GM06990 (cell line): ENCODE measurements at regions not wholly inside any gene's neighbourhood (a gene's known extent, or its start where the extent isn't known, plus 50 kb on each side); places are given as distances from the start of the nearest gene placed in this dataset.

ENCODE experiments used
- DNase-seq: peaks from one replicate; pipeline ENCODE4 v3.0.0-alpha.2; 2011; ENCODE audit not compliant: insufficient read length; ENCODE audit errors: extremely low read depth
- H3K27me3 ChIP-seq: replicated peaks from 2 replicates; pipeline ENCODE4 v1.6.0; 2011; ENCODE audit warnings: low read length; ENCODE audit not compliant: control insufficient read depth, insufficient read depth
- H3K36me3 ChIP-seq: 2 replicates; pipeline ENCODE4 v1.5.1; 2011; ENCODE audit warnings: low read length; ENCODE audit not compliant: control insufficient read depth, insufficient read depth
- H3K4me3 ChIP-seq: replicated peaks from 2 replicates; pipeline ENCODE4 v1.5.1; 2011; ENCODE audit warnings: low read depth, mild to moderate bottlenecking, control low read depth, low read length
- CTCF ChIP-seq: IDR thresholded peaks from 2 replicates; pipeline ENCODE4 v1.5.1; 2011; ENCODE audit warnings: low read length, control low read depth, mild to moderate bottlenecking, inconsistent platforms; ENCODE audit not compliant: insufficient read depth, poor library complexity, severe bottlenecking

GRCh38 chr16:66199189-66199588, 167.3 kb upstream of the CDH5 start:
- no peak for TF ChIP-seq CTCF
- DNase-seq = no peak
- Histone ChIP-seq H3K36me3 (no peaks in the 10 kb centered on the region), H3K4me3 (no peak overlapping the region), H3K27me3 (no peaks in the 10 kb centered on the region; the same call in 1 of the 2 replicates)

GRCh38 chr16:66198641-66199040, 167.8 kb upstream of the CDH5 start:
- no peak overlapping the region for H3K4me3 ChIP-seq
- TF ChIP-seq CTCF = no peak
- no peaks in the 10 kb centered on the region for H3K36me3 ChIP-seq
- no peak for DNase-seq
- H3K27me3 ChIP-seq = no peaks in the 10 kb centered on the region; the same call in 1 of the 2 replicates

GRCh38 chr16:66197668-66198278, 168.7 kb upstream of the CDH5 start:
- no peak for TF ChIP-seq CTCF
- no peak for DNase-seq
- H3K27me3 ChIP-seq = no peaks in the 10 kb centered on the region; the same call in 1 of the 2 replicates
- no peaks in the 10 kb centered on the region for H3K36me3 ChIP-seq
- no peak overlapping the region for H3K4me3 ChIP-seq

DNA sequence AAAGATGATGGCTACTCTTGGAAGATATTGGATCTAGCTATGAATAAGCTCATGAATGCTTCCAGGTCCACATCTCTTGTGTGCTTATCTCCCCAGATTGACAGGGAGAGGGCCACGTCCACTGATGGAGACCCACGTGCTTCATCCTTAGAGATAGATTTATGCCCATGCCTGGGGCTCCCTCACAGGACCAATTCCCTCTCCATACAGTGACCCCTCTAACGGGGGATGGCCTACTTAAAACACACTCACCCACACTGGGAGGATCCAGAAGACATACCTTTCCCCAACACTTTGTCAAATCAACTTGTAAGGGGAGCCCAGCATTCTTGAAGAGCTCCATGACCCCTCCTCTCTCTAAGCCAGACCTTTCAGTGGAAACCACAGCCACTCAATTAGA, 169.7 kb upstream of the CDH5 start:
- no peak for DNase-seq
- TF ChIP-seq CTCF = no peak
- Histone ChIP-seq H3K4me3 (no peak overlapping the region), H3K27me3 (no peaks in the 10 kb centered on the region), H3K36me3 (no peaks in the 10 kb centered on the region)

DNA sequence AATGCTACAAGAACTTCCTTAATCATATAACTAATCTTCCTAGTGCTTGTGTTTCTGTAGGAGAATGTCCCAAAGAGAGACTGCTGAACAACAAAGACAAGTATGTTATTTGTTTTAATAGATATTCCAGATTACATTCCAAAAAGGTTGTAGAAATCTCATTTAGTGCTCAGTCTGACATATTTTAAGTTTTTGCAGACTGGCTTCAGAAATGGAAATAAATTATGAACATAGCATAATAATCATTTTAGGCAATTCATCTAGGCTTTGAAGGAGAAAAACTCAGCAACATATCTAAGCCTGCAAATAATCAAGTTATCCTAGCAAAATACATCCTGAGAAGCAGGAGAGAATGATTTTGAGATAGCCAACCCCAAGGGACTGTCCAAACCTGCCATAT, 171.6 kb upstream of the CDH5 start:
- no peak for TF ChIP-seq CTCF
- DNase-seq = no peak
- no peaks in the 10 kb centered on the region for H3K36me3 ChIP-seq
- no peaks in the 10 kb centered on the region for H3K27me3 ChIP-seq
- no peak overlapping the region for H3K4me3 ChIP-seq
